ENCODE measurements at regions not wholly inside any gene's neighbourhood (a gene's known extent, or its start where the extent isn't known, plus 50 kb on each side); places are given as distances from the start of the nearest gene placed in this dataset.

DNA sequence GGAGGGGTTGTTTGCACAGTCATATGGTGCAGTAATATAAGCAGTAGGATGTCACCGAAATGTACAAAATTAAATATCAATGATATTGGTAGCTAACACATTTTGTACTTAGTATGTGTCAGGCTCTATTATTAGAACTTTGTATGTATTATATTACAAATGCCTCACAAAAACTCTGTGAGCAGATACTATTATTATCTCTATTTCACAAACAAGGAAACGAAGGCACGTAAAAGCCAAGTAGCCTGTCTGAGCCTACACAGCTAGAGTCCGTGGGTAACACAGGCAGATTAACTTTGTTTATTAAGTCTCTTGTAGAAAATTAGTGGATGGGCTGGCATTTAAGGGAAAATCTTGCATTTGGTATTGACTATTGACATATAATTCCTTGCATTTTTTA, 284.3 kb upstream of the DAB2 start:
- Histone ChIP-seq H3K4me1 (no peaks in the 10 kb centered on the region), H3K9me3 (no peaks in the 10 kb centered on the region), H3K27me3 (no peaks in the 10 kb centered on the region), H3K4me3 (no peak overlapping the region), H3K27ac (no peak overlapping the region), H3K36me3 (no peaks in the 10 kb centered on the region)
- WGBS, 2 donors: 87 to 92% methylated on average over 4 of the region's 4 CpGs
- intact Hi-C loops (cut with DNase I): no loop called here
- TF ChIP-seq POLR2A (IDR thresholded peaks at IDR 0.05) (no peak), EP300 (IDR thresholded peaks at IDR 0.05) (no peak), POLR2AphosphoS5 (IDR thresholded peaks at IDR 0.05) (no peak)
- TF ChIP-seq, protein P1, sequence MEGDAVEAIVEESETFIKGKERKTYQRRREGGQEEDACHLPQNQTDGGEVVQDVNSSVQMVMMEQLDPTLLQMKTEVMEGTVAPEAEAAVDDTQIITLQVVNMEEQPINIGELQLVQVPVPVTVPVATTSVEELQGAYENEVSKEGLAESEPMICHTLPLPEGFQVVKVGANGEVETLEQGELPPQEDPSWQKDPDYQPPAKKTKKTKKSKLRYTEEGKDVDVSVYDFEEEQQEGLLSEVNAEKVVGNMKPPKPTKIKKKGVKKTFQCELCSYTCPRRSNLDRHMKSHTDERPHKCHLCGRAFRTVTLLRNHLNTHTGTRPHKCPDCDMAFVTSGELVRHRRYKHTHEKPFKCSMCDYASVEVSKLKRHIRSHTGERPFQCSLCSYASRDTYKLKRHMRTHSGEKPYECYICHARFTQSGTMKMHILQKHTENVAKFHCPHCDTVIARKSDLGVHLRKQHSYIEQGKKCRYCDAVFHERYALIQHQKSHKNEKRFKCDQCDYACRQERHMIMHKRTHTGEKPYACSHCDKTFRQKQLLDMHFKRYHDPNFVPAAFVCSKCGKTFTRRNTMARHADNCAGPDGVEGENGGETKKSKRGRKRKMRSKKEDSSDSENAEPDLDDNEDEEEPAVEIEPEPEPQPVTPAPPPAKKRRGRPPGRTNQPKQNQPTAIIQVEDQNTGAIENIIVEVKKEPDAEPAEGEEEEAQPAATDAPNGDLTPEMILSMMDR (IDR thresholded peaks at IDR 0.05): no peak
- DNase-seq: no peak

DNA sequence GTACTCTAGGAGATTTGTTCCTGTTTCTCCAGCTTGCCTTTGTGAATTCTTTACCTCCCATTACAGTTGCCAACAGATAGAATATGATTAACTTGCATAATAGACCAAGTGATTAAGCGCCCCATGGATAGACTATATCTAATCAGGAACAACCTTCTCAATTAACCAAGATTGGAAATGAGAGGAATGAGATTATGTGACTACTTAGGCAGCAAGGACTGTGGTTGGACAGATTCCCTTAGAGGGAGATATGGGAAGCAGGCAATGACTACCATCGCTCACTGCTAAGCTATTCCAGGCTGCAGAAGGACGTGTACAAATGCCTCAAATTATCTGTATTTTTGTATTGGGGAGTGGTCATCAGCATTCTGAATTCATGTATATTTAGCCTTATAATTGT, 278.1 kb upstream of the DAB2 start:
- H3K4me3 ChIP-seq: no peak overlapping the region
- intact Hi-C loops (cut with DNase I): no loop called here
- no peak for DNase-seq
- H3K4me1 ChIP-seq: no peaks in the 10 kb centered on the region
- no peaks in the 10 kb centered on the region for H3K27me3 ChIP-seq
- no peak overlapping the region for H3K27ac ChIP-seq
- WGBS, 2 donors: 89% methylated on average over 3 of the region's 3 CpGs
- no peaks in the 10 kb centered on the region for H3K9me3 ChIP-seq
- TF ChIP-seq, protein P1 (IDR thresholded peaks at IDR 0.05): no peak
- TF ChIP-seq POLR2A (IDR thresholded peaks at IDR 0.05): no peak
- TF ChIP-seq POLR2AphosphoS5 (IDR thresholded peaks at IDR 0.05): no peak
- TF ChIP-seq EP300 (IDR thresholded peaks at IDR 0.05): no peak
- H3K36me3 ChIP-seq: no peaks in the 10 kb centered on the region

DNA sequence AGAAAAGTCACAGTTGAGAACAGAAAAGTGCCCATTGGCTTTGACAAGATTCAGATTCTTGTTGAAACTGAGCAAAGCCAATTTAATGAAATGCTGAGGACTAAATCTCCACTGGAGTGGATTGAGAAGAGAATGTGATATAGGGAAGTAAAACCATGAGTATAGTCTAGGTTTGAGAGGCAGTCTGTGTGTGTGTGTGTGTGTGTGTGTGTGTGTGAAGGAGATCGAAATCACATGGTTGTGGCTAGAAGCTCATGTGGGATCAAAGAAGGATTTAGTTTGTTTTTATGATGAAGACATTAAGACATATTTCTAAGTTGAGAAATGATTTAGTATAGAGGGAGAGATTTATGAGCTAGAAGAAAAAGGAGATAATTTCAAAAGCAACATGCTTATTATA, 275.7 kb upstream of the DAB2 start:
- no peak for DNase-seq
- no peaks in the 10 kb centered on the region for H3K9me3 ChIP-seq
- 73 to 91% methylated on average over 1 of the region's 1 CpG for WGBS, 2 donors

DNA sequence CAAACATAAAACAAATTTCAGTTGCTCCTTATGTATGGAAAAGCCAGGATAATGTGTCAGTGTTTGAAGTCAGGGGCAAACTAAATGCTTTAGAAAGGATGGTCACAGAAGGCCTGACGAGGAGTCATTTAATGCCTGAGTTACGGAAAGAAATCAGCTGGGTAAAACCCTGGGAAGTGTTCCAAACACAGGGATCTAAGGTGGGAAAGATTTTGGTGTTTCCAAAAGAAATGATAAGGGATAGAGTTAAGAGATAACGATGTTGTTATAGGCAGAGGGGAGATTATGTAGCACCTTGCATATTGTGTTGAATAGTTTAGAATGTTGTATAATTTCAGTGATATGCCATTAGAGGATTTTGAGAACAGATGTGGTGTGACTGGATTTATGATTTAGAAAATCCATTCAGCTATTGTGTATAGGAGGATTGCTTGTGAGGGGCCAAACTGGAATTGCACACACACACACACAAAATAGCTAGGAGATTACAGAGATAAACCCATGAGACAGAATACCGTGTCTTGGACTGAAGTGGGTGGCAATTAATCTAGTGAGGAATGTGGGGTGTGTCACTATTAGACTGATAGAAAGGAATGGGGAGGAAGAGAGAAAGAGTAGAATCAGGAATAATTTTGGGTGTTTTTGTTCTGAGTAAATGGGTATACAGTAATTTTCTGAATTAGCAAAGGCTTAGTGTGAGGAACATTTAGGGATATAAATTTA, 274.2 kb upstream of the DAB2 start:
- intact Hi-C loops (cut with DNase I): no loop called here
- Histone ChIP-seq H3K4me1 (no peaks in the 10 kb centered on the region), H3K27ac (no peak overlapping the region), H3K9me3 (no peaks in the 10 kb centered on the region), H3K4me3 (no peak overlapping the region), H3K27me3 (no peaks in the 10 kb centered on the region), H3K36me3 (no peaks in the 10 kb centered on the region)
- TF ChIP-seq POLR2A (IDR thresholded peaks at IDR 0.05) (no peak), POLR2AphosphoS5 (IDR thresholded peaks at IDR 0.05) (no peak), EP300 (IDR thresholded peaks at IDR 0.05) (no peak)
- TF ChIP-seq, protein P1 (IDR thresholded peaks at IDR 0.05): no peak
- no peak for DNase-seq
- 88 to 94% methylated on average over 4 of the region's 4 CpGs for WGBS, 2 donors

More for the DNA sequence above, 275.7 kb upstream of the DAB2 start:
- intact Hi-C loops (cut with DNase I): no loop called here
- no peaks in the 10 kb centered on the region for H3K27me3 ChIP-seq
- H3K27ac ChIP-seq: no peak overlapping the region
- TF ChIP-seq POLR2A (IDR thresholded peaks at IDR 0.05) (no peak), POLR2AphosphoS5 (IDR thresholded peaks at IDR 0.05) (no peak), EP300 (IDR thresholded peaks at IDR 0.05) (no peak)
- TF ChIP-seq, protein P1 (IDR thresholded peaks at IDR 0.05): no peak
- no peak overlapping the region for H3K4me3 ChIP-seq
- no peaks in the 10 kb centered on the region for H3K36me3 ChIP-seq
- H3K4me1 ChIP-seq: no peaks in the 10 kb centered on the region

DNA sequence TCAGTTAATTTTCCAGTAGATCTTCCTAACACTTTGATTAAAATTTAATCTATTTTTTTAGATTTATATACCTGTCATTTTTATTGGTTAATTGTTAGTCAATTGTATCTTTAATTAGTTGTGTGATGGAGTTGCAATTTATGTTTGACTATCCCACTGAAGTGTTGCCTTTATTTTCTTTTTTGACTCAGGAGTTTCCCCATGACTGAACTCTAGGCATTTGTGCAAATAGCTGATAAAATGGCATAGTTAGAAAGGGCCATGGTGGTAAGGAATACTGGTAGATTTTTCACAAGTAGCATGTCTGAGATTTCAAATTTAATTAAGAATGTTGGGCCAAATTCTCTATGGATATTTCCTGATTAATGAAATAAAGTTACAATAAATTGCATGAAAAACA, 273.1 kb upstream of the DAB2 start:
- DNase-seq: no peak
- TF ChIP-seq POLR2A (IDR thresholded peaks at IDR 0.05) (no peak), POLR2AphosphoS5 (IDR thresholded peaks at IDR 0.05) (no peak), EP300 (IDR thresholded peaks at IDR 0.05) (no peak)
- Histone ChIP-seq H3K4me3 (no peak overlapping the region), H3K4me1 (no peaks in the 10 kb centered on the region), H3K27me3 (no peaks in the 10 kb centered on the region), H3K27ac (no peak overlapping the region), H3K9me3 (no peaks in the 10 kb centered on the region), H3K36me3 (no peaks in the 10 kb centered on the region)
- intact Hi-C loops (cut with DNase I): no loop called here
